Smooth muscle cell (in vitro differentiated cells): ENCODE measurements at regions not wholly inside any gene's neighbourhood (a gene's known extent, or its start where the extent isn't known, plus 50 kb on each side); places are given as distances from the start of the nearest gene placed in this dataset.

Source experiments
- DNase-seq: peaks from one replicate; lab custom pipeline; 2025; ENCODE audit not compliant: unreplicated experiment; lab: John Stamatoyannopoulos, UW
- H2AFZ ChIP-seq: fragments of 200-600 bp; sonication (generic); 2 replicates; pipeline ENCODE4 v1.6.0; 2016; ENCODE audit warnings: antibody characterized with exemption, low read depth, mild to moderate bottlenecking
- H3F3A ChIP-seq: fragments of 200-600 bp; sonication (generic); 2 replicates; pipeline ENCODE4 v1.6.0; 2017; ENCODE audit warnings: antibody characterized with exemption, low read depth
- H3K27ac ChIP-seq: fragments of 200-600 bp; sonication (generic); 2 replicates; pipeline ENCODE4 v1.5.1; 2016; ENCODE audit warnings: low read depth, mild to moderate bottlenecking
- H3K27me3 ChIP-seq: fragments of 200-600 bp; sonication (generic); 2 replicates; pipeline ENCODE4 v1.6.1; 2016; ENCODE audit warnings: low read depth, mild to moderate bottlenecking
- H3K36me3 ChIP-seq: fragments of 200-600 bp; sonication (generic); 2 replicates; pipeline ENCODE4 v1.5.1; 2016; ENCODE audit warnings: low read depth
- H3K4me1 ChIP-seq: fragments of 200-600 bp; sonication (generic); 2 replicates; pipeline ENCODE4 v1.5.1; 2016; ENCODE audit warnings: low read depth
- H3K4me2 ChIP-seq: fragments of 200-600 bp; sonication (generic); 2 replicates; pipeline ENCODE4 v1.6.0; 2016; ENCODE audit warnings: mild to moderate bottlenecking
- H3K4me3 ChIP-seq: fragments of 200-600 bp; sonication (generic); 2 replicates; pipeline ENCODE4 v1.5.1; 2016; ENCODE audit warnings: mild to moderate bottlenecking
- H3K79me2 ChIP-seq: fragments of 200-600 bp; sonication (generic); 2 replicates; pipeline ENCODE4 v1.6.0; 2016; ENCODE audit warnings: low read depth, mild to moderate bottlenecking
- H3K9ac ChIP-seq: fragments of 200-600 bp; sonication (generic); 2 replicates; pipeline ENCODE4 v1.6.0; 2016; ENCODE audit warnings: low read depth
- H3K9me3 ChIP-seq: fragments of 200-600 bp; sonication (generic); replicated peaks from 2 replicates; pipeline ENCODE4 v1.5.1; 2016; ENCODE audit warnings: low read depth
- H4K20me1 ChIP-seq: fragments of 200-600 bp; sonication (generic); 2 replicates; pipeline ENCODE4 v1.6.0; 2016; ENCODE audit warnings: low read depth
- WGBS: methylation state at CpG from one replicate; pipeline ENCODE4 v1.1.7; 2016; ENCODE audit warnings: low lambda C conversion rate; 5-methylcytosine and 5-hydroxymethylcytosine counted together
- TF ChIP-seq, protein P1 (sequence below): fragments of 200-600 bp; sonication (generic); IDR thresholded peaks from 2 replicates; pipeline ENCODE4 v1.5.1; 2017; ENCODE audit warnings: borderline replicate concordance, mild to moderate bottlenecking, antibody characterized with exemption; ENCODE audit not compliant: insufficient read depth, poor library complexity, severe bottlenecking

DNA sequence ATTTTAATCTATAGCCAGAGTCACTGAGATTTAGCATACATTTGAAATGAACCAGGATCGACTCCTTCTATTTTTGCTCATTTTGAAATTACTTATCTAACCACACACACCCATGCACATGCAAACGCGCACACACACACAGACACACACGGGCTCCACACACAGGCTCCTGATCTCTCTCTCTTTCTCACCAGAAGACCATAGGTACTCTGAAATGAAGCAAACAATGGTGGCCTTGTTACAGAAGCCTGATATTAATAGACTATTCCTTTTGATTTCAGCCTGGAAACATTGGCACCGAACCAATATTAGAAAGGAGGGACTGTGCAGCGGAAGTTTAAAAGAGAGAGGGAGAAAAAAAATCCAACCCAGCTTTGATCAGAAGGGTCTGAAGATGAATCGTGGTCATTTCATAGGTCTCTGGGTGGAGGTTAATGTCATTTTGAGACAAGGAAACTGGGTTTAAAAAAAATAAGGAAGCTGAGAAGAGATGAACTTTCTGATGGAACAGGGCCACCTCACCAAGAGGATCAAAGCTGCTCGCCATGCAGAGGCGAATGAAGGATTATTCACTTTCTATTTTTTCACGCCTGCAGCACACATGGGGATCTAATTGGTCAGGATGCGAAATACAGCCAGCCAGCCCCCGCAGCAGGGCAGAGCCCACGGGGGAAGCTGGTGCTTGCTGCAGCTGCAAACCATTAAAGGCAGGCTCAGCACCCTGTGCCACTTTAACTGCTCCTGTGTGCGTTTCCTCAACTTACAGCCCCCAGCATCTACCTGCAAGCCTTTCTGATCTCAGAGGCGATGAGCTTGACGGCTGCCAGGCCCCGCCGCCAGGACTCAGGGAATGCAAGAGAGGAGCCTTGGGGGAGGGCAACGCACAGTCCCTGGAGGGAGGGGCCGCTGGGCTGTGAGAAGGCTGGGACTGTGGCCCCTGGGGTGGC lies 88.8 kb downstream of the HES1 start:
- Histone ChIP-seq H4K20me1 (no peaks in the 10 kb centered on the region), H3K36me3 (no peaks in the 10 kb centered on the region), H3K4me2 (no peak overlapping the region), H3K79me2 (no peaks in the 10 kb centered on the region), H3K4me3 (no peak overlapping the region), H2AFZ (no peak overlapping the region), H3K9me3 (no peaks in the 10 kb centered on the region), H3K4me1 (no peaks in the 10 kb centered on the region), H3F3A (no peaks in the 10 kb centered on the region), H3K27me3 (no peaks in the 10 kb centered on the region), H3K27ac (no peak overlapping the region), H3K9ac (no peak overlapping the region)
- DNase-seq: no peak
- WGBS: 69% methylated on average over 20 of the region's 20 CpGs
- TF ChIP-seq, protein P1, sequence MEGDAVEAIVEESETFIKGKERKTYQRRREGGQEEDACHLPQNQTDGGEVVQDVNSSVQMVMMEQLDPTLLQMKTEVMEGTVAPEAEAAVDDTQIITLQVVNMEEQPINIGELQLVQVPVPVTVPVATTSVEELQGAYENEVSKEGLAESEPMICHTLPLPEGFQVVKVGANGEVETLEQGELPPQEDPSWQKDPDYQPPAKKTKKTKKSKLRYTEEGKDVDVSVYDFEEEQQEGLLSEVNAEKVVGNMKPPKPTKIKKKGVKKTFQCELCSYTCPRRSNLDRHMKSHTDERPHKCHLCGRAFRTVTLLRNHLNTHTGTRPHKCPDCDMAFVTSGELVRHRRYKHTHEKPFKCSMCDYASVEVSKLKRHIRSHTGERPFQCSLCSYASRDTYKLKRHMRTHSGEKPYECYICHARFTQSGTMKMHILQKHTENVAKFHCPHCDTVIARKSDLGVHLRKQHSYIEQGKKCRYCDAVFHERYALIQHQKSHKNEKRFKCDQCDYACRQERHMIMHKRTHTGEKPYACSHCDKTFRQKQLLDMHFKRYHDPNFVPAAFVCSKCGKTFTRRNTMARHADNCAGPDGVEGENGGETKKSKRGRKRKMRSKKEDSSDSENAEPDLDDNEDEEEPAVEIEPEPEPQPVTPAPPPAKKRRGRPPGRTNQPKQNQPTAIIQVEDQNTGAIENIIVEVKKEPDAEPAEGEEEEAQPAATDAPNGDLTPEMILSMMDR: no peak

DNA sequence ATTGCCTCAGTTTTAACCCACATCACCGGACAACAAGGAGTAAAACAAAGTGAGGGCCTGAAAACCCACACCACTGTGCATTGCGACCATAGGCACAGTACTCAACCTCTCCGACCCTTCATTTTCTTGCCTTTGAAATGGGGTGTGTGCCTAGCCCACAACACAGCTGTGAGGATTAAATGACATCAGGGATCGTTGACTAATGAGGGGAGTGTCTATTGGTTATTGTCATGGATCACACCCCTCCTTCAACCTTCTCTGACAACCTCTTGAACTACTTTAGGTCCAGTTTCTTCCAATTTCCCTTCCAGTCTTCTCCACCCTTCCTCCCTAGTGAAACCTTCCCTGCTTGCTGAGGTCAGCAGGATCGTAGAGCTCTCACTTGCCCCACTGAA lies 89.5 kb downstream of the HES1 start:
- Histone ChIP-seq H3F3A (no peaks in the 10 kb centered on the region), H2AFZ (no peak overlapping the region), H4K20me1 (no peaks in the 10 kb centered on the region), H3K4me2 (no peak overlapping the region), H3K9me3 (no peaks in the 10 kb centered on the region), H3K36me3 (no peaks in the 10 kb centered on the region), H3K4me1 (no peaks in the 10 kb centered on the region), H3K27ac (no peak overlapping the region), H3K79me2 (no peaks in the 10 kb centered on the region), H3K27me3 (no peaks in the 10 kb centered on the region), H3K9ac (no peak overlapping the region), H3K4me3 (no peak overlapping the region)
- 74% methylated on average over 5 of the region's 5 CpGs for WGBS
- no peak for DNase-seq
- TF ChIP-seq, protein P1: no peak

DNA sequence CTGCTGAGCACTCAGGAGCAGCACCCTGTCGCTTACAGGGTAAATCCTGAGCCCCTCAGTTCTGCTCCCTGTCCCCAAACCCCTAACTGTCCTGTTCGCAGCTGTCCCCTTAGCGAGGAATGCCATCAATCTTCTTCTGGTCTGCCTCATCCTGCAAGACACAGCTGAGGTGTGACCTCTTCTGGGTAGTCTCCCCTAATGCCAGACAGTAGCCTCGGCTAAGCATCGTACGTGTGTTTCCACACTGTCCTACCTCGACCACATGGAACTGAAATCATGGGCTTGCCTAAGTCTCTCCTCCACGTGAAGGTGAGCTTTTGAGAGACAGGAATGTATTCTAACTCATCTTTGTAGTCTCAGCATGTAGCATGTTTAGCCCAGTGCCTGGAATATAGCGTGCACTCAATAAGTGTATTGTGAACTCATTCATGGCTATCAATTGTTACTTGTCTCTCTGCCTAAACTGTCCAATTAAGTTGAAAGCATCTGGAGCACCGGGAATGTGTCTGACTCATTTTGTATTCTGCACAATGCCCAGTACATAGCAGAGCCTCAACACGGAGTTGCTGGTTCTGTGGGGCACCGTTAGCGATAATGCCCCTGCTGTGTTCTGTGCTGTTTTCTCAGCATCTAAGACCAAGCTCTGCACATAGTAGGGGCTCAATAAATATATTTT lies 90.2 kb downstream of the HES1 start:
- no peaks in the 10 kb centered on the region for H3F3A ChIP-seq
- no peaks in the 10 kb centered on the region for H3K36me3 ChIP-seq
- no peak overlapping the region for H2AFZ ChIP-seq
- no peaks in the 10 kb centered on the region for H3K79me2 ChIP-seq
- H3K27ac ChIP-seq: no peak overlapping the region
- H3K4me3 ChIP-seq: no peak overlapping the region
- TF ChIP-seq, protein P1: no peak
- WGBS: 68% methylated on average over 13 of the region's 13 CpGs
- no peak overlapping the region for H3K9ac ChIP-seq
- H3K4me2 ChIP-seq: no peak overlapping the region
- no peak for DNase-seq
- no peaks in the 10 kb centered on the region for H3K9me3 ChIP-seq
- H4K20me1 ChIP-seq: no peaks in the 10 kb centered on the region
- H3K27me3 ChIP-seq: no peaks in the 10 kb centered on the region
- H3K4me1 ChIP-seq: no peaks in the 10 kb centered on the region
